ENCODE measurements at regions not wholly inside any gene's neighbourhood (a gene's known extent, or its start where the extent isn't known, plus 50 kb on each side); places are given as distances from the start of the nearest gene placed in this dataset.

- TF ChIP-seq, protein P1, sequence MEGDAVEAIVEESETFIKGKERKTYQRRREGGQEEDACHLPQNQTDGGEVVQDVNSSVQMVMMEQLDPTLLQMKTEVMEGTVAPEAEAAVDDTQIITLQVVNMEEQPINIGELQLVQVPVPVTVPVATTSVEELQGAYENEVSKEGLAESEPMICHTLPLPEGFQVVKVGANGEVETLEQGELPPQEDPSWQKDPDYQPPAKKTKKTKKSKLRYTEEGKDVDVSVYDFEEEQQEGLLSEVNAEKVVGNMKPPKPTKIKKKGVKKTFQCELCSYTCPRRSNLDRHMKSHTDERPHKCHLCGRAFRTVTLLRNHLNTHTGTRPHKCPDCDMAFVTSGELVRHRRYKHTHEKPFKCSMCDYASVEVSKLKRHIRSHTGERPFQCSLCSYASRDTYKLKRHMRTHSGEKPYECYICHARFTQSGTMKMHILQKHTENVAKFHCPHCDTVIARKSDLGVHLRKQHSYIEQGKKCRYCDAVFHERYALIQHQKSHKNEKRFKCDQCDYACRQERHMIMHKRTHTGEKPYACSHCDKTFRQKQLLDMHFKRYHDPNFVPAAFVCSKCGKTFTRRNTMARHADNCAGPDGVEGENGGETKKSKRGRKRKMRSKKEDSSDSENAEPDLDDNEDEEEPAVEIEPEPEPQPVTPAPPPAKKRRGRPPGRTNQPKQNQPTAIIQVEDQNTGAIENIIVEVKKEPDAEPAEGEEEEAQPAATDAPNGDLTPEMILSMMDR (IDR thresholded peaks at IDR 0.05; ENCODE audit: low read depth, low read length), result no peak
- DNase-seq (ENCODE audit: extremely low read depth, low read depth), result no peak
Measured at GRCh38 chr15:96409215-96410138, 79.0 kb downstream of the NR2F2 start.

- DNase-seq (ENCODE audit: extremely low read depth, low read depth), result no peak
- TF ChIP-seq, protein P1 (IDR thresholded peaks at IDR 0.05; ENCODE audit: low read depth, low read length), result no peak
Measured at GRCh38 chr15:96410175-96411055, 79.9 kb downstream of the NR2F2 start.

DNA sequence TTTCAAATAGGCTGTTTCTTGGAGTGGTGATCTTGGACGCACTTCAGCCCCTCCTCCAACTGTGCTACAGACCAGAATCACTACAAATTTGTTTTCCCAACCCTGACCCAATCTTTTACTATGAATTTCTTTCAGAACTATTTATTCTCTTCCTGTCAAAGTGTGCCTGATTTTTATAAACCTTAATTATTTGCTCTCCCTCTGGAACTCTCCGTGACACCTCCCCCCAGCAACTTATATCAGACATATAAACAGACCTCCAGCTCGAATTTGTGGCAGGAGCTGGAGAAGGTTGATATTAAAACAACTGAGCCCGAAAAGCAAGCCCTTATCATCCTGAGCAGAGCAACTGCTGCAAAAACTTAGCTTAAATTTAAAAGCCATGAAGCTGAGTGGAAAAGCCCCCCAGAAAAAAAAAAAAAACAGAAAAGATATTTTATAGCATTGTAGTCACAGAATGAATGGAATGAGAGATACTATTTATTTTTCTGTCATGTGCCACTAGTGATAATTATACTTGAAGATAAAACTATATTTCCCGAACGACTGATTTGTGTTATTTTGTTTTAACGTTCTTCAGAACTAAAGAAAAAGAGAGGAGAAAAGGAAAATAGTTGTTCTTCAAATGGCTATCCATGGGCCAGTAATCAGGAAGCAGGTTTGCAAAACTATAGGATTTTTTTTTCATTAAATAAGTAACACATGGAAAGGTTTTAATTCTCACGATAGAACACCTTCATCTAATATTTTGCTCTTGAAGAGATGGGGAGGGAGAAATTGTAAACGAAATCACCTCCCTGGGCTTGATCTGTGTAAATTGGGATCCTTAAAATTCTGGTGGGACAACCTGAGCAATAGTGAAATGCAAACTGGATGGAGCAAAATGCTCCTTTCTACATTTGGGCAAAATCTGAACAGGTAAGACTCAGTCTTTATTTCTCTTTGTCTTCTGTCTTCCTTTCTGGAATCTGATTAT lies 80.8 kb downstream of the NR2F2 start:
- TF ChIP-seq, protein P1 (IDR thresholded peaks at IDR 0.05; ENCODE audit: low read depth, low read length), result no peak
- no peak for DNase-seq (ENCODE audit: extremely low read depth, low read depth)

DNA sequence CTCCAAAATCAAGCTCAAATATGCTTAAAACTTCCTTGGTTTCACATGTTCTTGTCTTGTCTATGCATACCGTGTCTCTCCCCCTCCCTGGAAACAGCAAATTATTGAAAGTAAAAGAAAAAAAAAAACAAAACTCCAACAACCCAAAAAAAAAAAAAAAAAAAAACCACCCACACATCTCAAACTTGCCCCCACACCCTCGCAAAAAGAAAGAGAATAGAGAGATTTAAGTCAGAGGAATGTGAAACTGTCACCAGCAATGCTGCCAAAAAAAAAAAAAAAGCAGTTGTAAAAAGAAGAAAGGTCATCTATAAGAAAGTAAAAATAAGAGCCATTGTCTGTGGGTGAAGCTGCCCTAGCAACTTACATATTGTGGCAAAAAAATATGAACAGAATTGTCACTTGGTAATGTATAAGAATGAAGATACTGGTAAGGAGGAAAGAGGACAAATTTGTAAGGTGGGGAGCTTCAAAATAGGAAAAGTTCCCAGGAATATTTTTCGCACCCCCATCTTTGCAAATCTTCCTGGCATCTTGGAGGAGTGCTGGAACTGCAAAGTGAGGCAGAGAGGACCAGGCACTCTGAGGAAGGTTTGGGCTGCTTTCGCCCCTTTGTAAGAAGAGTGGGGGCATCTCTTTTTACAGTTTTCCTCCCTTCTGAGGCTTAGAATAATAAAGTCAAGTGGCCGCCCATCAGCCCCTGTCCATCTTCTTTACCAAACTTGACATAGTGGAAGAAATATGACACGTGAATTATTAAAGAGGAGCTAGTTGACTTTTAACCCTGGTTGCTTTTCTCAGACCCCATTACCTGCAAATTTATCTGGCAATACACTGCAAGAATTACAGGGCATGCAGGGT lies 81.8 kb downstream of the NR2F2 start:
- TF ChIP-seq, protein P1 (IDR thresholded peaks at IDR 0.05; ENCODE audit: low read depth, low read length), result no peak
- DNase-seq (ENCODE audit: extremely low read depth, low read depth), result no peak

DNA sequence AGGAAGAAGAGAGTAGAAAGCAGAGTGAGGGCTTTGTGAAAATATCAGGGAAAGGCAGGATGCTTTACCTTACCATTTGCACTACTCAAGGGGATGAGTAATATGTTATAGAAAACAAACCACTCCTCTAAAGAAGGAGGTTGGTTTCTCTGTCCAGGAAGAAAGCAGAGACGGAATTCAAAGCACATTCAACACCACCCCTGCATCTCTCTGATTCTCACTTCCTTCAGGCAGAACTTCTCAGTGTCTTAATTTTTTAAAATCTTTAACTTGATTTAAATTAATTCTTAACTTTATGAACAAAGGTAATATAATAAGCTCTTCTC lies 82.4 kb downstream of the NR2F2 start:
- no peak for DNase-seq (ENCODE audit: extremely low read depth, low read depth)

GRCh38 chr15:96413657-96414056 lies 83.2 kb downstream of the NR2F2 start:
- TF ChIP-seq, protein P1 (IDR thresholded peaks at IDR 0.05; ENCODE audit: low read depth, low read length), result no peak
- DNase-seq (ENCODE audit: extremely low read depth, low read depth), result no peak

More for the DNA sequence above, 82.4 kb downstream of the NR2F2 start:
- TF ChIP-seq, protein P1 (IDR thresholded peaks at IDR 0.05; ENCODE audit: low read depth, low read length), result no peak

Data from AG09319 (cell line).